ENCODE measurements at regions not wholly inside any gene's neighbourhood (a gene's known extent, or its start where the extent isn't known, plus 50 kb on each side); places are given as distances from the start of the nearest gene placed in this dataset.

GRCh38 chr12:111068290-111068689 is 147.9 kb upstream of the MYL2 start:
- no peak for FAIRE-seq
- WGBS, 3 donors, result 56 to 73% (median 68%) methylated on average over 15 of the region's 15 CpGs

DNA sequence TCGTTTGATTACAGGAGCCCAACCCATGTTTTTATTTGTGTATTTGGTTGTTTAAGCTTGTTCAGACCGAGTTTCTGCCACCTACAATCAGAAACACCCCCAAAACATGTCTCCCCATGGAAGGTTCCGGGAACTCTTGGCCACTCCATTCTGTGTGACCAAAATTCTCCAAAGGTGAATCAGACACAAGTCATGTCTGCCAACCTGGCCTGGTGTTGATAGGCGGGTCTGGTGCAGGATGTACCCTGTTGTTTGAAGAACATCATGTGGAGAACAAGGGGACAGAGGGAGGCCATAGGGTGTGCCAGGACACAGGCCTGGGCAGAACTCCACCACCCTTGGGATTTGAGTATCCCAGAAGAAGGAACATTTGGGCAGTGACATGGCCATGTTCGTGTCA is 147.1 kb upstream of the MYL2 start:
- no peaks in the 10 kb centered on the region for H3K36me3 ChIP-seq (ENCODE audit: control insufficient read depth in 3 of 3, insufficient read depth in 2 of 3, low read depth in 1 of 3, low read length in 3 of 3)
- no peak for DNase-seq
- H3K9me3 ChIP-seq (ENCODE audit: control insufficient read depth in 2 of 2, insufficient read depth in 1 of 2, low read depth in 1 of 2, low read length in 1 of 2), result no peaks in the 10 kb centered on the region
- H3K4me1 ChIP-seq (ENCODE audit: control insufficient read depth in 3 of 3, insufficient read depth in 2 of 3, low read depth in 1 of 3, low read length in 2 of 3), result no peaks in the 10 kb centered on the region
- no peaks in the 10 kb centered on the region for H3K27me3 ChIP-seq (ENCODE audit: control insufficient read depth in 3 of 3, insufficient read depth in 3 of 3, low read length in 3 of 3)
- H3K4me3 ChIP-seq (ENCODE audit: low read depth in 1 of 3, low read length in 3 of 3), result no peak overlapping the region
- no peak overlapping the region for H3K27ac ChIP-seq (ENCODE audit: low read depth in 1 of 3, low read length in 2 of 3)
- WGBS, 3 donors, result 69 to 83% (median 73%) methylated on average over 5 of the region's 5 CpGs
- FAIRE-seq, result no peak

More at GRCh38 chr12:111068290-111068689, 147.9 kb upstream of the MYL2 start:
- H3K27me3 ChIP-seq (ENCODE audit: control insufficient read depth in 3 of 3, insufficient read depth in 3 of 3, low read length in 3 of 3), result no peaks in the 10 kb centered on the region
- H3K36me3 ChIP-seq (ENCODE audit: control insufficient read depth in 3 of 3, insufficient read depth in 2 of 3, low read depth in 1 of 3, low read length in 3 of 3), result no peaks in the 10 kb centered on the region
- no peaks in the 10 kb centered on the region for H3K4me1 ChIP-seq (ENCODE audit: control insufficient read depth in 3 of 3, insufficient read depth in 2 of 3, low read depth in 1 of 3, low read length in 2 of 3)
- H3K27ac ChIP-seq (ENCODE audit: low read depth in 1 of 3, low read length in 2 of 3), result no peak overlapping the region
- H3K9me3 ChIP-seq (ENCODE audit: control insufficient read depth in 2 of 2, insufficient read depth in 1 of 2, low read depth in 1 of 2, low read length in 1 of 2), result no peaks in the 10 kb centered on the region
- no peak for DNase-seq
- H3K4me3 ChIP-seq (ENCODE audit: low read depth in 1 of 3, low read length in 3 of 3), result no peak overlapping the region

GRCh38 chr12:111066744-111067437 is 146.5 kb upstream of the MYL2 start:
- no peaks in the 10 kb centered on the region for H3K36me3 ChIP-seq (ENCODE audit: control insufficient read depth in 3 of 3, insufficient read depth in 2 of 3, low read depth in 1 of 3, low read length in 3 of 3)
- H3K4me1 ChIP-seq (ENCODE audit: control insufficient read depth in 3 of 3, insufficient read depth in 2 of 3, low read depth in 1 of 3, low read length in 2 of 3), result no peaks in the 10 kb centered on the region
- no peaks in the 10 kb centered on the region for H3K9me3 ChIP-seq (ENCODE audit: control insufficient read depth in 2 of 2, insufficient read depth in 1 of 2, low read depth in 1 of 2, low read length in 1 of 2)
- no peak for DNase-seq
- 69 to 76% (median 73%) methylated on average over 5 of the region's 5 CpGs for WGBS, 3 donors
- FAIRE-seq, result no peak
- H3K4me3 ChIP-seq (ENCODE audit: low read depth in 1 of 3, low read length in 3 of 3), result no peak overlapping the region
- H3K27ac ChIP-seq (ENCODE audit: low read depth in 1 of 3, low read length in 2 of 3), result no peak overlapping the region
- H3K27me3 ChIP-seq (ENCODE audit: control insufficient read depth in 3 of 3, insufficient read depth in 3 of 3, low read length in 3 of 3), result no peaks in the 10 kb centered on the region

- Histone ChIP-seq H3K4me3 (ENCODE audit: low read depth in 1 of 3, low read length in 3 of 3) (no peak overlapping the region), H3K27ac (ENCODE audit: low read depth in 1 of 3, low read length in 2 of 3) (no peak overlapping the region), H3K27me3 (ENCODE audit: control insufficient read depth in 3 of 3, insufficient read depth in 3 of 3, low read length in 3 of 3) (no peaks in the 10 kb centered on the region), H3K9me3 (ENCODE audit: control insufficient read depth in 2 of 2, insufficient read depth in 1 of 2, low read depth in 1 of 2, low read length in 1 of 2) (no peaks in the 10 kb centered on the region), H3K36me3 (ENCODE audit: control insufficient read depth in 3 of 3, insufficient read depth in 2 of 3, low read depth in 1 of 3, low read length in 3 of 3) (no peaks in the 10 kb centered on the region), H3K4me1 (ENCODE audit: control insufficient read depth in 3 of 3, insufficient read depth in 2 of 3, low read depth in 1 of 3, low read length in 2 of 3) (no peaks in the 10 kb centered on the region)
- DNase-seq (no peak), FAIRE-seq (no peak)
- 75 to 90% (median 76%) methylated on average over 2 of the region's 2 CpGs for WGBS, 3 donors
Measured at GRCh38 chr12:111064982-111065381, 144.6 kb upstream of the MYL2 start.

GRCh38 chr12:111064154-111064553 is 143.8 kb upstream of the MYL2 start:
- H3K36me3 ChIP-seq (ENCODE audit: control insufficient read depth in 3 of 3, insufficient read depth in 2 of 3, low read depth in 1 of 3, low read length in 3 of 3), result no peaks in the 10 kb centered on the region
- WGBS, 3 donors, result 90 to 94% (median 92%) methylated on average over 3 of the region's 3 CpGs

DNA sequence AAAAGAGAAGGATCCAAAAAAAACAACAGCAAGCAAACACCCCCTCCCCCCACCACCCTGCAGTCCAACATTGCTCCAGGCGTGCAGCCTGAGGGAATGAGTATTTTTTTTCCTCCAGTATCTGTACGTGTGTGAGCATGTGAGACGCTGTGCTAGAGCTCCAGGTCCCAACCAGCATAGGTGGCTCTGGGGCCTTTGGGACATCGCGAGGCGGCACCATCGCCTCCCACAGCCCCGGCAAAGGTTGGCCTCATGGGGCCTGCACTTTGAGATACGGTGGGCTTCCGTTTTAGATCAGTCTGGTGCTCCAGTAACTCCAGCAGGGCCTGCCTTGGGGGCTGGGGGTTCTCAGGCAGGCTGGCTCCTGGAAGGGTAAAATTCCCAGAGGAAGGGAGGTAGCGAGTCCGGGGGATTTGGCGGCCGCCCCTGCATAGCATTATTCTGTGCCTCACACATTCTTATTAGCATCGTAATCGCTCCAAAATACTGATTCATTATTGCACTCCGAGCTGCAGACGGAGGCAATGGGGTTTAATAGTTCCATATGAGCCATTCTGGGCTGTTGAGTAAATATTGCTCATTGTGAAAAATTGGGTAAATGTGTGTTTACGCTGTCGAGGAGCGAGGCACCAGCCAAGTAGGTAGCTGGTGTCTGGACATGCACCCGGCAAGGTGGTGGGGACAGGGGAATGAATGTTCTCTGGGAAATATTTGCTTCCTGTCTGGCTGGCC is 143.1 kb upstream of the MYL2 start:
- WGBS, 3 donors, result 82 to 85% (median 85%) methylated on average over 22 of the region's 22 CpGs
- FAIRE-seq, result no peak

More at GRCh38 chr12:111064154-111064553, 143.8 kb upstream of the MYL2 start:
- no peak overlapping the region for H3K4me3 ChIP-seq (ENCODE audit: low read depth in 1 of 3, low read length in 3 of 3)
- DNase-seq (no peak), FAIRE-seq (no peak)
- H3K9me3 ChIP-seq (ENCODE audit: control insufficient read depth in 2 of 2, insufficient read depth in 1 of 2, low read depth in 1 of 2, low read length in 1 of 2), result no peaks in the 10 kb centered on the region
- H3K27ac ChIP-seq (ENCODE audit: low read depth in 1 of 3, low read length in 2 of 3), result no peak overlapping the region
- H3K4me1 ChIP-seq (ENCODE audit: control insufficient read depth in 3 of 3, insufficient read depth in 2 of 3, low read depth in 1 of 3, low read length in 2 of 3), result no peaks in the 10 kb centered on the region
- no peaks in the 10 kb centered on the region for H3K27me3 ChIP-seq (ENCODE audit: control insufficient read depth in 3 of 3, insufficient read depth in 3 of 3, low read length in 3 of 3)

GRCh38 chr12:111057701-111058425 is 137.5 kb upstream of the MYL2 start:
- H3K9me3 ChIP-seq (ENCODE audit: control insufficient read depth in 2 of 2, insufficient read depth in 1 of 2, low read depth in 1 of 2, low read length in 1 of 2), result no peaks in the 10 kb centered on the region
- peaks cover 0 to 1% (median 0%) of the 10 kb centered on the region in 3 donors for H3K27me3 ChIP-seq (ENCODE audit: control insufficient read depth in 3 of 3, insufficient read depth in 3 of 3, low read length in 3 of 3)
- no peaks in the 10 kb centered on the region for H3K36me3 ChIP-seq (ENCODE audit: control insufficient read depth in 3 of 3, insufficient read depth in 2 of 3, low read depth in 1 of 3, low read length in 3 of 3)
- no peak overlapping the region for H3K4me3 ChIP-seq (ENCODE audit: low read depth in 1 of 3, low read length in 3 of 3)
- DNase-seq (no peak), FAIRE-seq (no peak)
- H3K27ac ChIP-seq (ENCODE audit: low read depth in 1 of 3, low read length in 2 of 3), result peak overlapping the region in 1 of 3 donors; percentile 64
- H3K4me1 ChIP-seq (ENCODE audit: control insufficient read depth in 3 of 3, insufficient read depth in 2 of 3, low read depth in 1 of 3, low read length in 2 of 3), result no peaks in the 10 kb centered on the region
- 82 to 87% (median 83%) methylated on average over 7 of the region's 7 CpGs for WGBS, 3 donors

More for the DNA sequence above, 143.1 kb upstream of the MYL2 start:
- Histone ChIP-seq H3K4me3 (ENCODE audit: low read depth in 1 of 3, low read length in 3 of 3) (no peak overlapping the region), H3K27ac (ENCODE audit: low read depth in 1 of 3, low read length in 2 of 3) (no peak overlapping the region), H3K36me3 (ENCODE audit: control insufficient read depth in 3 of 3, insufficient read depth in 2 of 3, low read depth in 1 of 3, low read length in 3 of 3) (no peaks in the 10 kb centered on the region), H3K27me3 (ENCODE audit: control insufficient read depth in 3 of 3, insufficient read depth in 3 of 3, low read length in 3 of 3) (no peaks in the 10 kb centered on the region), H3K4me1 (ENCODE audit: control insufficient read depth in 3 of 3, insufficient read depth in 2 of 3, low read depth in 1 of 3, low read length in 2 of 3) (no peaks in the 10 kb centered on the region), H3K9me3 (ENCODE audit: control insufficient read depth in 2 of 2, insufficient read depth in 1 of 2, low read depth in 1 of 2, low read length in 1 of 2) (no peaks in the 10 kb centered on the region)
- DNase-seq, result no peak

DNA sequence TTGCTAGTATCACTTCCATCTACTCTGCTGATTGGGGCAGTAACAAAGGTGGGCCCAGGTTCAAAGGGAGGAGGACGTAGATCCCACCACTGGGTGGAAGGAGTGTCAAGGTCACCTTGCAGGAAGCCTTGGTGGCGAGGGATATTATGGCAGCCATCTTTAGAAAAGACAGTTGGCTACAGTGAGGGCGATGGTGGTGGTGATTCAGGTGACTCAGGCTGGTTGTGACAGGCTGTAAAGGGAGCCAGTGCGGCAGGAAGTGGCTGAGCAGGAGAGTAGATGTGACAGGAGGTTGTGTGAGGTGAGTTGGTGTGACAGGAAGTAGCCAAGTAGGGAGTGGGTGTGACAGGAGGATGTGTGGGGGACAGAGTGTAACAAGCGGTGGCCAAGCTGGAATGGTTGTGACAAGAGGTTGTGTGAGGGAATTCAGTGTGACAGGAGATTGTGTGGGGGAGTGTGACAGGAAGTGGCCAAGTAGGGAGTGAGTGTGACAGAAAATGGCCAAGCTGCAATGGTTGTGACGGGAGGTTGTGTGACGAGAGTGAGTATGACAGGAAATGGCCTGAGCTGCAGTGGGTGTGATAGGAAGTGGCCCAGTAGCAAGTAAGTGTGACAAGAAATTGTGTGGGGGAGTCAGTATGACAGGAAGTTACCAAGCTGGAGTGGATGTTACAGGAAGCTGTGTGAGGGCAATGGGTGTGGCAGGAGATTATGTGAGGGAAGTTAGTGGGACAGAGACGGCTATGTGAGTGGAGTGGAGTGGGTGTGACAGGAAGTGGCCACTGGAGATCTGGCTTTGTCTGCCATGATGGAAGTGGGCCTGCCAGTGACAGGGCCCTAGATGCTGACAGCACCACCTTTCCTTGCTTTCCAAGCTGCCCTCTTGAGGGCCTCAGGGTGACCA is 136.5 kb upstream of the MYL2 start:
- H3K36me3 ChIP-seq (ENCODE audit: control insufficient read depth in 3 of 3, insufficient read depth in 2 of 3, low read depth in 1 of 3, low read length in 3 of 3), result no peaks in the 10 kb centered on the region
- no peak for FAIRE-seq
- peak in 1 of 2 donors; percentile 51 for DNase-seq
- WGBS, 3 donors, result 58 to 62% (median 60%) methylated on average over 8 of the region's 8 CpGs
- H3K4me3 ChIP-seq (ENCODE audit: low read depth in 1 of 3, low read length in 3 of 3), result no peak overlapping the region
- H3K27ac ChIP-seq (ENCODE audit: low read depth in 1 of 3, low read length in 2 of 3), result peak overlapping the region in 2 of 3 donors; percentile 54 to 64
- H3K27me3 ChIP-seq (ENCODE audit: control insufficient read depth in 3 of 3, insufficient read depth in 3 of 3, low read length in 3 of 3), result peaks cover 0 to 4% (median 0%) of the 10 kb centered on the region in 3 donors
- no peaks in the 10 kb centered on the region for H3K4me1 ChIP-seq (ENCODE audit: control insufficient read depth in 3 of 3, insufficient read depth in 2 of 3, low read depth in 1 of 3, low read length in 2 of 3)
- no peaks in the 10 kb centered on the region for H3K9me3 ChIP-seq (ENCODE audit: control insufficient read depth in 2 of 2, insufficient read depth in 1 of 2, low read depth in 1 of 2, low read length in 1 of 2)

All from small intestine (tissue), 7 donors.